Activated naive CD8-positive, alpha-beta T cell treated with anti-CD3 and anti-CD28 coated beads for 36 hours (primary cell): ENCODE measurements at regions not wholly inside any gene's neighbourhood (a gene's known extent, or its start where the extent isn't known, plus 50 kb on each side); places are given as distances from the start of the nearest gene placed in this dataset.
A peak's percentile ranks its signal among the peaks of the same experiment; 100 is the strongest.

Source experiments
- DNase-seq: peaks from one replicate; pipeline ENCODE4 v3.0.0; 2021
- H3K27ac Mint-ChIP-seq: one replicate; pipeline ENCODE4 v1.8.0; 2022; ENCODE audit warnings: mild to moderate bottlenecking, moderate library complexity, mixed read lengths
- H3K27me3 Mint-ChIP-seq: one replicate; pipeline ENCODE4 v1.8.0; 2022; ENCODE audit warnings: mild to moderate bottlenecking, mixed read lengths
- H3K36me3 Mint-ChIP-seq: one replicate; pipeline ENCODE4 v1.8.0; 2021; ENCODE audit warnings: mild to moderate bottlenecking, mixed read lengths
- H3K4me1 Mint-ChIP-seq: one replicate; pipeline ENCODE4 v1.8.0; 2021; ENCODE audit warnings: mixed read lengths
- H3K4me3 Mint-ChIP-seq: one replicate; pipeline ENCODE4 v1.8.0; 2022; ENCODE audit warnings: mild to moderate bottlenecking, moderate library complexity, mixed read lengths
- H3K9me3 Mint-ChIP-seq: one replicate; pipeline ENCODE4 v1.8.0; 2022; ENCODE audit warnings: mixed read lengths

- no peak for DNase-seq
- Mint-ChIP-seq H3K4me3 (no peak overlapping the region), H3K27me3 (peaks cover 34% of the 10 kb centered on the region), H3K27ac (no peak overlapping the region), H3K9me3 (no peaks in the 10 kb centered on the region), H3K4me1 (peaks cover 5% of the 10 kb centered on the region), H3K36me3 (no peaks in the 10 kb centered on the region)
These were observed 59.0 kb downstream of the NDUFS5 start for GRCh38 chr1:39085174-39085573.

DNA sequence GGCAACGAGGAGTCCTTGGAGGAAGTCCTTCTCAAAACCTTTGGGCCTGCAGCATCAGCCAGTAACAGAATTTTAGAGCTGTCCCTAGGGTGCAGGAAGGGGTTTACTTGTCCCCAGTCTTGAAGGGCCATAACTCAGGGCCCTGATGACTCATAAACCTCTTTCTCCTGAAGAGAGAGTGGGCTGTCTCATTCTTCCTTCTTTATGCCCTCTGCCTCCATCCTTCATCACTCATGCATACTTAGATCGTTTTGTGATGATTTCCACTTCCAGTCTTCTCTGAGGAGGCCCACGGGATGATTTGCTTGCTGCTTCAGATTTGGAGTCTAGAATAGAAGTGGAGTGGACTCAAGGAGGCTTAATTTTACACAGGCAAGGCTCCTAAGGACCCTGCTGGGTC, 60.2 kb downstream of the NDUFS5 start:
- Mint-ChIP-seq H3K9me3 (no peaks in the 10 kb centered on the region), H3K4me3 (no peak overlapping the region), H3K36me3 (no peaks in the 10 kb centered on the region), H3K27ac (no peak overlapping the region), H3K27me3 (peaks cover 27% of the 10 kb centered on the region), H3K4me1 (no peaks in the 10 kb centered on the region)
- DNase-seq: no peak

- Mint-ChIP-seq H3K9me3 (no peaks in the 10 kb centered on the region), H3K4me3 (no peak overlapping the region), H3K4me1 (no peaks in the 10 kb centered on the region), H3K36me3 (no peaks in the 10 kb centered on the region), H3K27ac (no peak overlapping the region), H3K27me3 (peaks cover 27% of the 10 kb centered on the region)
- no peak for DNase-seq
These were observed 60.8 kb downstream of the NDUFS5 start for GRCh38 chr1:39086865-39087409.

- Mint-ChIP-seq H3K4me3 (no peak overlapping the region), H3K36me3 (no peaks in the 10 kb centered on the region), H3K4me1 (peaks cover 2% of the 10 kb centered on the region), H3K27ac (no peak overlapping the region), H3K27me3 (peaks cover 22% of the 10 kb centered on the region), H3K9me3 (no peaks in the 10 kb centered on the region)
- DNase-seq: no peak
These were observed 61.3 kb downstream of the NDUFS5 start for GRCh38 chr1:39087435-39087834.

DNA sequence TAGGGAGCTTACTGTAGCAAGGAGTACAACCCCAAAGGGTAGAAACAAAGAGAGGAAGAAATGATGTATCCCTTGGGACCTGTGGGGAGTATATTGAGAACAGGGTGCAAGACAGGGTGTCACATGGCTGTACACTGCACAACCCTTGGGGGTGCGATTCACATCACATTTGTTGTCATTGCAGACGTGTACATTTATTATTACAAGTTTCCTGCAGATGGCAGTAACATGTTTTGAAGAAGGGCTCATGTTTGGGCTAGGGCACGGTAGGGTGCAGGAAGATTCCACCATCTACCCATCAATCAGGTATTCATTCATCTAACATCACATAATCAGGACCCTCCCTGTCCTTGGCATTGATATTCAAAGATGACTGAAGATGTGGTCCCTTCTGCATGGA, 62.5 kb downstream of the NDUFS5 start:
- H3K36me3 Mint-ChIP-seq: no peaks in the 10 kb centered on the region
- no peak for DNase-seq
- no peak overlapping the region for H3K27ac Mint-ChIP-seq
- no peaks in the 10 kb centered on the region for H3K9me3 Mint-ChIP-seq
- no peak overlapping the region for H3K4me3 Mint-ChIP-seq
- H3K4me1 Mint-ChIP-seq: peaks cover 6% of the 10 kb centered on the region
- peaks cover 9% of the 10 kb centered on the region for H3K27me3 Mint-ChIP-seq

GRCh38 chr1:39089931-39090521, 63.9 kb downstream of the NDUFS5 start:
- DNase-seq: no peak
- Mint-ChIP-seq H3K4me3 (no peak overlapping the region), H3K36me3 (no peaks in the 10 kb centered on the region), H3K27ac (no peak overlapping the region), H3K27me3 (no peaks in the 10 kb centered on the region), H3K9me3 (no peaks in the 10 kb centered on the region), H3K4me1 (peaks cover 6% of the 10 kb centered on the region)

- H3K4me1 Mint-ChIP-seq: peaks cover 6% of the 10 kb centered on the region
- no peak overlapping the region for H3K27ac Mint-ChIP-seq
- no peaks in the 10 kb centered on the region for H3K27me3 Mint-ChIP-seq
- DNase-seq: no peak
- no peak overlapping the region for H3K4me3 Mint-ChIP-seq
- no peaks in the 10 kb centered on the region for H3K9me3 Mint-ChIP-seq
- H3K36me3 Mint-ChIP-seq: no peaks in the 10 kb centered on the region
These were observed 64.7 kb downstream of the NDUFS5 start for GRCh38 chr1:39090757-39091380.

GRCh38 chr1:39091845-39092645, 65.9 kb downstream of the NDUFS5 start:
- H3K9me3 Mint-ChIP-seq: no peaks in the 10 kb centered on the region
- H3K36me3 Mint-ChIP-seq: no peaks in the 10 kb centered on the region
- H3K4me1 Mint-ChIP-seq: peaks cover 6% of the 10 kb centered on the region
- no peak overlapping the region for H3K27ac Mint-ChIP-seq
- peak; percentile 41 for DNase-seq
- H3K4me3 Mint-ChIP-seq: no peak overlapping the region
- no peaks in the 10 kb centered on the region for H3K27me3 Mint-ChIP-seq

DNA sequence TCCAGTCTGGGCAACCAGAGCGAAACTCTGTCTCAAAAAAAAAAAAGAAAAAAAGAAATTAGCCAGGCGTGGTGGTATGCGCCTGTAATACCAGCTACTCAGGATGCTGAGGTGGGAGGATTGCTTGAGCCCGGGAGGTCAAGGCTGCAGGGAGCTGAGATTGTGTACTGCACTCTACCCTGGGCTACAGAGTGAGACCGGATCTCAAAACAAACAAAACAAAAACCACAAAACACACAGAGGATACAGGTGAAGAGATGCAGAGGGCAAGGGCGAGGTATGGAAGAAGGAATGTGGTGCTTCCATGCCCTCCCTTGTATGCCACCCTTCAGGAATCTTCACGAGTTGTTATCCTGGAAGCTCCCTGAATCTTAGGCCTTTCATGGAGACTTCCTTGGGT, 68.5 kb downstream of the NDUFS5 start:
- Mint-ChIP-seq H3K9me3 (no peaks in the 10 kb centered on the region), H3K27ac (no peak overlapping the region), H3K27me3 (no peaks in the 10 kb centered on the region), H3K4me3 (no peak overlapping the region), H3K4me1 (peaks cover 11% of the 10 kb centered on the region), H3K36me3 (no peaks in the 10 kb centered on the region)
- DNase-seq: no peak

DNA sequence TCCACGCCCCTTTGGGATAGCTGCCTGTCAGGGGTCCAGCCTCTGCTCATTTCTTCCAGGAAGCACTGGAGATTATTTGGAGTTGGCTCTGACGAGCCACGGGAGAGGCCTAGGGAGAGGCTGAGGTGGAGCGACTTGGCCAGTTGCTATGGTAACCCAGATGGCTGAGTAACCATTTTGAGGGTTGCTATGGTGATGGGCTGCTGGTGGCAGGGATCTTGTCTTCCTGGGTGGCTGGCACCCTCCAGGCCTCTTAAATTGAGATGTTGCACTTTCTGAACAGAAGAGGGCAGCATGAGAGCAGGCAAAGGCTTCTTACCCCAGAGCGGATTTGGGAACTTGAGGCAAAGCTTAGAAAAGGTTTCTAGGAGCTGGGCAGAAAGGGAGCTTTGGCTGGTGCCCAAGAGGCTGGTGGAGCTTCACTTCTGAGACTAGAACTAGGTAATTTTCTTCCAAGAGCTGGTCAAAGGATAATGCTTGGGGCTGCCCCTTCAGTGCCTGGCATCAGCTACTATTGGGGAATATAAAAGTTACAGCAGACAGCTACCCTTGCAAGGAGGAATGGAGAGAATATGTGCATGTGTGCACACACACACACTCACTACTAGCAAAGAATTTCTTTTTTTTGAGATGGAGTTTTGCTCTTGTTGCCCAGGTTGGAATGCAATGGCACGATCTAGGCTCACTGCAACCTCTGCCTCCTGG, 72.5 kb downstream of the NDUFS5 start:
- peak; percentile 64 for DNase-seq
- Mint-ChIP-seq H3K27ac (no peak overlapping the region), H3K36me3 (no peaks in the 10 kb centered on the region), H3K4me3 (no peak overlapping the region), H3K9me3 (no peaks in the 10 kb centered on the region), H3K4me1 (peaks cover 21% of the 10 kb centered on the region), H3K27me3 (no peaks in the 10 kb centered on the region)

DNA sequence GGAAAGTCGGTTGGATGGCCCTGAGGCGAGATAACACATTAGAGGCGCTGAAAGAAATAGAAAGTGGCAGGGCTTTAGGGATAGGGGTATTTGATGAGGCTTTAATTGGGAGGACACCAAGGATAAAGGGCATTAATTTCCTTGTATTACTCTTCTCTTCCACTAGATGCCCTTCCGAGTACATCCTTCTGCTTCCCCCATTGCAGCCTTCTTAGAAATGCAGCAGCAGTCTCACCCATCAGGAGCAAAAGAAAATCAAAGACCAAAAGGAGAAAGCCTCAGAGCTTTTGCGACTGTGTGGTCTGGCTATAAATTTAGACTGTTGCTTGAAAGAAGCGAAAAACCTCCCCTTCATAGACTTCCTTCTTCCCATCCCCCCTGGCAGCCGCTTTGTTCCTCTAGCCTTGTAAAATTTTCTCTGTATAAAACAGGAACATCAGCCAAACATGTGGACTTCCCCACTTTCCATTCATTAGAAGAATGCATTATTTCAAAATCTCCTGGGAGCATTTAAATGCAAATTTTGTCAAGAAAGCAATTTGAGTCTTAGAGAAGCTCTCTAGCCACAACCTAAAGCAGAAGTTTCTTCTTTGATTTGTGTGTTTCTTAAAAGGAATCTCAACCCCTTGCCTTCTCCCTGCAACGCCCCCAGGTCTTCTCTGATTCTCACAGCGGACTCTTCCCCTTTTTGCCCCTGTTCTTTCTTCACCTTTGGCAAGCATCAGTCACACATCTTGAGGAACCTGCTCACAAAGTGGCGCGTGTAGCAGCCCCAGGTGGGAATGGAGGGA, 76.6 kb downstream of the NDUFS5 start:
- peak overlapping the region; percentile 32 for H3K27ac Mint-ChIP-seq
- H3K27me3 Mint-ChIP-seq: no peaks in the 10 kb centered on the region
- no peaks in the 10 kb centered on the region for H3K36me3 Mint-ChIP-seq
- H3K4me3 Mint-ChIP-seq: peak overlapping the region; percentile 46
- H3K4me1 Mint-ChIP-seq: peaks cover 40% of the 10 kb centered on the region
- H3K9me3 Mint-ChIP-seq: no peaks in the 10 kb centered on the region
- DNase-seq: peak; percentile 29

DNA sequence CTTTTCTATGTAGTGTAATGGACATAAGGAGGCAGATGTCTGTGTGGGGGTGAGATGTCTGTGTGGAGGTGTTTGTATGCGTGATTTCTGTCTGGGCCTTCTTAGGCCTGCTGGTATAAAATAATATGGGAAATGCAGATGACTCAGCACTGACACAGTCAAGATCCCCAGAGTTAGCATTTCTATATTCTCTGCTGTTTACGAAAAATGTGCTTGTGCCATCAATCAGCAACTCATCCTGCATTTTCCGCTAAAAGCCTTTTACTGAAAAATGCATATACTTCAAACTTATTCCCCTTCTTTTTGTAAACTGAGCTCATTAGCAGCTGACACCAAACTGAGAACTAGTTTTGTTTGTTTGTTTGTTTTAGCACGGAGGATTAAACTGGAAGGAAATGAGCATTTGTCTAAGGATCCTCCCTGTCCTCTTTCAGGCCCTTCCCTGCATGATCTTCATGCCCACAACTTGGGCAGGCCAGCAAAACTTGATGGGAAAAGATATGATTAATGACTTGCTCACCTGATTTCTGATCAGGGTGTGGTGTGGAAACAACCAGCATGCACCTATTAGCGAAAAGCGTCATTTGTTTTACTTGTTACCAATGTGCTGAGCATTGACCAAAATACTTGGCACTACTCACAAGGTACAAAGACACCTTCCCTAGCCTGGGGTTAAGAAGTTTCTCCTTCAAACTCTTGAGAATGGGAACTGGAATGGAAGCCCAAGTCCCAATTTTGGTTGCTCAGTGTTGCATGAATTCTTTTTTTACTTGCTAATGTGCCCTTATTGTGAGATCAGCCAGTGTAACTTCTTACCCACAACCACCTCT, 77.4 kb downstream of the NDUFS5 start:
- Mint-ChIP-seq H3K4me3 (peak overlapping the region; percentile 33), H3K27ac (peak overlapping the region; percentile 32), H3K27me3 (no peaks in the 10 kb centered on the region), H3K4me1 (peaks cover 38% of the 10 kb centered on the region), H3K36me3 (no peaks in the 10 kb centered on the region), H3K9me3 (no peaks in the 10 kb centered on the region)
- no peak for DNase-seq

- Mint-ChIP-seq H3K27me3 (no peaks in the 10 kb centered on the region), H3K4me1 (peaks cover 35% of the 10 kb centered on the region), H3K4me3 (peak overlapping the region; percentile 47), H3K9me3 (no peaks in the 10 kb centered on the region), H3K27ac (no peak overlapping the region), H3K36me3 (no peaks in the 10 kb centered on the region)
- no peak for DNase-seq
These were observed 78.3 kb downstream of the NDUFS5 start for GRCh38 chr1:39104158-39105060.
